ENCODE measurements at regions not wholly inside any gene's neighbourhood (a gene's known extent, or its start where the extent isn't known, plus 50 kb on each side); places are given as distances from the start of the nearest gene placed in this dataset.

- Histone ChIP-seq H3K27ac (no peak overlapping the region), H3K36me3 (no peaks in the 10 kb centered on the region), H3K4me3 (ENCODE audit: low read depth, low read length) (no peak overlapping the region), H3K27me3 (ENCODE audit: insufficient read depth, low read depth, severe bottlenecking) (no peaks in the 10 kb centered on the region), H3K9me3 (ENCODE audit: severe bottlenecking) (no peaks in the 10 kb centered on the region)
- TF ChIP-seq, protein P1, sequence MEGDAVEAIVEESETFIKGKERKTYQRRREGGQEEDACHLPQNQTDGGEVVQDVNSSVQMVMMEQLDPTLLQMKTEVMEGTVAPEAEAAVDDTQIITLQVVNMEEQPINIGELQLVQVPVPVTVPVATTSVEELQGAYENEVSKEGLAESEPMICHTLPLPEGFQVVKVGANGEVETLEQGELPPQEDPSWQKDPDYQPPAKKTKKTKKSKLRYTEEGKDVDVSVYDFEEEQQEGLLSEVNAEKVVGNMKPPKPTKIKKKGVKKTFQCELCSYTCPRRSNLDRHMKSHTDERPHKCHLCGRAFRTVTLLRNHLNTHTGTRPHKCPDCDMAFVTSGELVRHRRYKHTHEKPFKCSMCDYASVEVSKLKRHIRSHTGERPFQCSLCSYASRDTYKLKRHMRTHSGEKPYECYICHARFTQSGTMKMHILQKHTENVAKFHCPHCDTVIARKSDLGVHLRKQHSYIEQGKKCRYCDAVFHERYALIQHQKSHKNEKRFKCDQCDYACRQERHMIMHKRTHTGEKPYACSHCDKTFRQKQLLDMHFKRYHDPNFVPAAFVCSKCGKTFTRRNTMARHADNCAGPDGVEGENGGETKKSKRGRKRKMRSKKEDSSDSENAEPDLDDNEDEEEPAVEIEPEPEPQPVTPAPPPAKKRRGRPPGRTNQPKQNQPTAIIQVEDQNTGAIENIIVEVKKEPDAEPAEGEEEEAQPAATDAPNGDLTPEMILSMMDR (IDR thresholded peaks at IDR 0.05; ENCODE audit: low read depth, low read length), result no peak
- DNase-seq, result no peak
These were observed 634.3 kb upstream of the FANCL start for GRCh38 chr2:58875436-58875835.

DNA sequence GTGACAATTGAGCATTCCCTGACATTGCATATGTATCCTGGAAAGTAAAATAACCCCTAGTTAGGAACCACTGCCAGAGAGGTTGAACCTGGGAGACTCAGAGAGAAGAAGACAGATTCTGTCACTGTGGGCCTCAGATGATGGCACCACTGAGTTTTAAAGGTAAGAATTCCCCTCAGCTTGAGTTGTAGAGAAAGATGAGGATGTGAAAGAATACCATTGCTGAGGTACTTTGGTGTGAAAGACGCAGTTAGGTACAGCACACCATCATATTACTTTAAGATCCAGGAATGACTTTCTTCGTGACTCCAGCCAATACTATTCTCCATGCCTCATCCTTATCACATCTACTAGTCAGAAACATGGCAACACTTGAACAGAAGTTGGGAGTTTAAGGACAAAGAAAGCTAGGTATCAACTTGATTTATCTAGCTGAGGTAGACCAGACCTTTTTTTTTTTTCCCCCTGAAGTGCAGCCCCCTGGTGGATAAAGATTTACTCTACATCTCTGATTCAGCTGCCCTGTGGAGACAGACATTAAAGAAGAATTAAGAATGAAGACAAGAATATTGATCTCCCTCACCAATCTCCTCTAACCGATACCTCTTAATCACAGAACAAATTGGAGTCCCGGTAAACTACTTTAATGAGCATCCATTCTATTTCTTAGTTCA, 630.5 kb upstream of the FANCL start:
- Histone ChIP-seq H3K27ac (no peak overlapping the region), H3K9me3 (ENCODE audit: severe bottlenecking) (no peaks in the 10 kb centered on the region), H3K27me3 (ENCODE audit: insufficient read depth, low read depth, severe bottlenecking) (no peaks in the 10 kb centered on the region), H3K36me3 (no peaks in the 10 kb centered on the region), H3K4me3 (ENCODE audit: low read depth, low read length) (no peak overlapping the region)
- DNase-seq, result no peak
- TF ChIP-seq, protein P1 (IDR thresholded peaks at IDR 0.05; ENCODE audit: low read depth, low read length), result peak; percentile 39; the same call in 1 of the 2 replicates

- no peak for DNase-seq
- Histone ChIP-seq H3K27me3 (ENCODE audit: insufficient read depth, low read depth, severe bottlenecking) (no peaks in the 10 kb centered on the region), H3K27ac (no peak overlapping the region), H3K36me3 (no peaks in the 10 kb centered on the region), H3K4me3 (ENCODE audit: low read depth, low read length) (no peak overlapping the region), H3K9me3 (ENCODE audit: severe bottlenecking) (no peaks in the 10 kb centered on the region)
- TF ChIP-seq, protein P1 (IDR thresholded peaks at IDR 0.05; ENCODE audit: low read depth, low read length), result no peak
These were observed 629.6 kb upstream of the FANCL start for GRCh38 chr2:58870704-58871103.

GRCh38 chr2:58866946-58867345, 625.8 kb upstream of the FANCL start:
- H3K36me3 ChIP-seq, result no peaks in the 10 kb centered on the region
- no peak overlapping the region for H3K27ac ChIP-seq
- no peak overlapping the region for H3K4me3 ChIP-seq (ENCODE audit: low read depth, low read length)
- DNase-seq, result no peak
- no peaks in the 10 kb centered on the region for H3K27me3 ChIP-seq (ENCODE audit: insufficient read depth, low read depth, severe bottlenecking)
- H3K9me3 ChIP-seq (ENCODE audit: severe bottlenecking), result no peaks in the 10 kb centered on the region
- TF ChIP-seq, protein P1 (IDR thresholded peaks at IDR 0.05; ENCODE audit: low read depth, low read length), result no peak

DNA sequence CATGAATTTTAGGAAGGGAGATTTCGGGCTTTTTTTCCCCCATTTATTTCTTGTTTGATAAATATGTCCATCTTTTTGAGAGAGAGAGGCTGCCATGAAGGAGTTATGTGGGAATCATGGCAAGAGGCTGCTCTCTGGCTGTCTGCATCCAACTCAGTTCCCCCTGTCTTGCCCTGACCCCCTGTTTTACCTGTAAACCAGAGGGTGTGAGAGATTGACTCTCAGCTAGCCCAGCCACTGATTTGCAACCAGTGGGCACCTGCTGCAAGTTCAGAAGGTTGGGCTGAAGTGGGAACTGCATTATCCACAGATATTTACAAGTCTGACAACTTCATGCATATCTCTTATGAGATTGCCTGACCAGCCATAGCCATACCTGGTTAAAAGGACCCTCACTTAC, 625.4 kb upstream of the FANCL start:
- H3K4me3 ChIP-seq (ENCODE audit: low read depth, low read length), result no peak overlapping the region
- H3K27me3 ChIP-seq (ENCODE audit: insufficient read depth, low read depth, severe bottlenecking), result no peaks in the 10 kb centered on the region
- TF ChIP-seq, protein P1 (IDR thresholded peaks at IDR 0.05; ENCODE audit: low read depth, low read length), result no peak
- H3K27ac ChIP-seq, result no peak overlapping the region
- no peaks in the 10 kb centered on the region for H3K9me3 ChIP-seq (ENCODE audit: severe bottlenecking)
- H3K36me3 ChIP-seq, result no peaks in the 10 kb centered on the region
- DNase-seq, result no peak

DNA sequence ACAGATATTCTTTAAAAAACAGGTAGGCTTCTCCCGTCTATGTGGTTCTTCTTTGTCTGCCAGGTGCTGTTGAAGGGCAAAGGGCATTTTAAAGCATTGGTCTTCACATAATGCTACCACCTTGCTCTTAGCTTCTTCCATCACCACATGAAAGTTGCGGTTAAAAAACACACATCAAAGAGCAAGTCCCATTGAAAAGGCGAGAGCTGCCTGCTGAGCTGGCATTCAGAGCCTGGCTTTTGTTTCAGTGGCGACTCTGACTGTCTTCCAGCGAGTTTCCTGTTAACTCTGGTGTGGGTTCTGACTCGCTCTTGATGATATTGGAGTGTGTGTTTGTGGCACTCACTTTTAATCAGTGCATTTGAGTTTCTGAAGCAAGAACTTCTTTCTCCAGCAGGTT, 624.9 kb upstream of the FANCL start:
- TF ChIP-seq, protein P1 (IDR thresholded peaks at IDR 0.05; ENCODE audit: low read depth, low read length), result no peak
- H3K27me3 ChIP-seq (ENCODE audit: insufficient read depth, low read depth, severe bottlenecking), result no peaks in the 10 kb centered on the region
- DNase-seq, result no peak

More for the DNA sequence above, 624.9 kb upstream of the FANCL start:
- Histone ChIP-seq H3K4me3 (ENCODE audit: low read depth, low read length) (no peak overlapping the region), H3K27ac (no peak overlapping the region), H3K36me3 (no peaks in the 10 kb centered on the region), H3K9me3 (ENCODE audit: severe bottlenecking) (no peaks in the 10 kb centered on the region)

All from WERI-Rb-1 (cell line).